PC-9 (cell line): ENCODE measurements at regions not wholly inside any gene's neighbourhood (a gene's known extent, or its start where the extent isn't known, plus 50 kb on each side); places are given as distances from the start of the nearest gene placed in this dataset.

ENCODE experiments used
- EZH2 ChIP-seq: fragments of 200-600 bp; sonication (generic); IDR thresholded peaks from 2 replicates; pipeline ENCODE4 v1.8.0; 2017; ENCODE audit warnings: antibody characterized with exemption, low read depth
- TF ChIP-seq, protein P1 (sequence below): fragments of 200-600 bp; sonication (generic); conservative IDR thresholded peaks from 2 replicates; pipeline ENCODE4 v1.6.1; 2017; ENCODE audit warnings: mixed run types, antibody characterized with exemption, mild to moderate bottlenecking, moderate library complexity

DNA sequence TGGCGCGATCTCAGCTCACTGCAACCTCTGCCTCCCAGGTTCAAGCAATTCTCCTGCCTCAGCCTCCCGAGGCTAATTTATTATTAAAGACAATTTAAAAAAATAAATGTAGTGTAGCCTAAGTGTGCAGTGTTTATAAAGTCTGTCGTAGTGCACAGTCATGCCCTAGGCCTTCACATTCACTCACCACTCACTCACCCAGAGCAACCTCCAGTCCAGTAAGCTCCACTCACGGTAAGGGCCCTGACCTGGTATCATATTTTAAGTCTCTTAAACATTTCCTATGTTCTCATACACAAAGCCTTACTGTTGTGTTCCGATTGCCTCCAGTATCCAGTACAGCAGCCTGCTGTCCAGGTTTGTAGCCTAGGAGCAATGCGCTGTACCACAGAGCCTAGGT, 168.2 kb upstream of the FOXQ1 start:
- TF ChIP-seq, protein P1, sequence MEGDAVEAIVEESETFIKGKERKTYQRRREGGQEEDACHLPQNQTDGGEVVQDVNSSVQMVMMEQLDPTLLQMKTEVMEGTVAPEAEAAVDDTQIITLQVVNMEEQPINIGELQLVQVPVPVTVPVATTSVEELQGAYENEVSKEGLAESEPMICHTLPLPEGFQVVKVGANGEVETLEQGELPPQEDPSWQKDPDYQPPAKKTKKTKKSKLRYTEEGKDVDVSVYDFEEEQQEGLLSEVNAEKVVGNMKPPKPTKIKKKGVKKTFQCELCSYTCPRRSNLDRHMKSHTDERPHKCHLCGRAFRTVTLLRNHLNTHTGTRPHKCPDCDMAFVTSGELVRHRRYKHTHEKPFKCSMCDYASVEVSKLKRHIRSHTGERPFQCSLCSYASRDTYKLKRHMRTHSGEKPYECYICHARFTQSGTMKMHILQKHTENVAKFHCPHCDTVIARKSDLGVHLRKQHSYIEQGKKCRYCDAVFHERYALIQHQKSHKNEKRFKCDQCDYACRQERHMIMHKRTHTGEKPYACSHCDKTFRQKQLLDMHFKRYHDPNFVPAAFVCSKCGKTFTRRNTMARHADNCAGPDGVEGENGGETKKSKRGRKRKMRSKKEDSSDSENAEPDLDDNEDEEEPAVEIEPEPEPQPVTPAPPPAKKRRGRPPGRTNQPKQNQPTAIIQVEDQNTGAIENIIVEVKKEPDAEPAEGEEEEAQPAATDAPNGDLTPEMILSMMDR, result no peak
- TF ChIP-seq EZH2, result no peak
